IMR-90 (cell line): ENCODE measurements at regions not wholly inside any gene's neighbourhood (a gene's known extent, or its start where the extent isn't known, plus 50 kb on each side); places are given as distances from the start of the nearest gene placed in this dataset.

Experiments used
- ATAC-seq: fragments of 200-7000 bp; cut with Tn5 transposase; 2 replicates; pipeline ENCODE4 v1.9.1; 2020; ENCODE audit warnings: low read depth, mild to moderate bottlenecking, moderate library complexity
- BruUV-seq: library from RNA; stranded (reverse); fragments of 400-500 nt; replicated peaks from 2 replicates; lab custom pipeline; 2021; lab: Mats Ljungman, UMichigan
- CTCF ChIA-PET: fragments of 300-600 bp; formaldehyde crosslinking; extraction: SDS; loops from one replicate; lab custom pipeline; 2021; ENCODE audit warnings: antibody characterized with exemption; lab: Yijun Ruan, JAX
- POLR2A ChIA-PET: fragments of 300-600 bp; sonication (Branson Sonifier 250); formaldehyde crosslinking; loops from one replicate; lab custom pipeline; 2022; ENCODE audit warnings: antibody characterized with exemption; ENCODE audit not compliant: unreplicated experiment; lab: Charles Lee
- DNase-seq: peaks from one replicate; pipeline ENCODE4 v3.0.0; 2013
- H2AFZ ChIP-seq: replicated peaks from 2 replicates; pipeline ENCODE3; 2013; ENCODE audit warnings: low read length, mild to moderate bottlenecking; ENCODE audit not compliant: poor library complexity
- H2AK5ac ChIP-seq: 2 replicates; pipeline ENCODE4 v1.6.1; 2013; ENCODE audit warnings: low read depth, low read length, inconsistent platforms
- H2AK9ac ChIP-seq: replicated peaks from 2 replicates; pipeline ENCODE3; 2013; ENCODE audit warnings: mild to moderate bottlenecking, low read depth, low read length, moderate library complexity; ENCODE audit not compliant: poor library complexity
- H2BK120ac ChIP-seq: 2 replicates; pipeline ENCODE4 v1.6.1; 2013; ENCODE audit warnings: low read depth, low read length, inconsistent platforms
- H2BK15ac ChIP-seq: 3 replicates; pipeline ENCODE4 v1.6.1; 2013; ENCODE audit warnings: low read depth, low read length, inconsistent platforms
- H2BK20ac ChIP-seq: 2 replicates; pipeline ENCODE4 v1.6.1; 2013; ENCODE audit warnings: low read depth, mild to moderate bottlenecking, inconsistent platforms, low read length, moderate library complexity
- H2BK5ac ChIP-seq: 2 replicates; pipeline ENCODE4 v1.6.1; 2013; ENCODE audit warnings: mild to moderate bottlenecking, low read depth, low read length, inconsistent platforms; ENCODE audit not compliant: poor library complexity, severe bottlenecking
- H3K14ac ChIP-seq: replicated peaks from 2 replicates; pipeline ENCODE4 v1.6.1; 2013; ENCODE audit warnings: low read depth, low read length, inconsistent platforms
- H3K18ac ChIP-seq: 2 replicates; pipeline ENCODE4 v1.6.1; 2013; ENCODE audit warnings: low read depth, low read length, control low read depth
- H3K23ac ChIP-seq: 2 replicates; pipeline ENCODE4 v1.6.1; 2013; ENCODE audit warnings: low read depth, low read length, inconsistent platforms
- H3K27ac ChIP-seq: 2 replicates; pipeline ENCODE4 v1.5.1; 2013; ENCODE audit warnings: mild to moderate bottlenecking, control low read depth, low read length; ENCODE audit not compliant: insufficient read depth
- H3K27me3 ChIP-seq: 2 replicates; pipeline ENCODE4 v1.6.1; 2013; ENCODE audit warnings: low read length; ENCODE audit not compliant: control insufficient read depth, insufficient read depth
- H3K36me3 ChIP-seq: 2 replicates; pipeline ENCODE4 v1.6.1; 2013; ENCODE audit warnings: low read length, mixed read lengths; ENCODE audit not compliant: control insufficient read depth, insufficient read depth
- H3K4ac ChIP-seq: 2 replicates; pipeline ENCODE4 v1.6.1; 2013; ENCODE audit warnings: low read depth, low read length, inconsistent platforms
- H3K4me1 ChIP-seq: 2 replicates; pipeline ENCODE4 v1.6.1; 2013; ENCODE audit warnings: low read length, mixed read lengths; ENCODE audit not compliant: control insufficient read depth, insufficient read depth
- H3K4me2 ChIP-seq: 2 replicates; pipeline ENCODE4 v1.6.1; 2013; ENCODE audit warnings: low read depth, mild to moderate bottlenecking, control low read depth, low read length, moderate library complexity
- H3K4me3 ChIP-seq: 2 replicates; pipeline ENCODE4 v1.5.1; 2013; ENCODE audit warnings: low read depth, mild to moderate bottlenecking, control low read depth, low read length, moderate library complexity; ENCODE audit not compliant: insufficient read depth
- H3K56ac ChIP-seq: 2 replicates; pipeline ENCODE4 v1.6.1; 2013; ENCODE audit warnings: low read length, inconsistent platforms; ENCODE audit not compliant: insufficient read depth; ENCODE audit errors: extremely low read depth
- H3K79me1 ChIP-seq, 2 experiments: 2 replicates each; pipeline ENCODE4 v1.6.1; 2013; ENCODE audit warnings: low read length in 2 of 2, inconsistent platforms in 1 of 2, low read depth in 1 of 2
- H3K9ac ChIP-seq: 2 replicates; pipeline ENCODE4 v1.6.1; 2013; ENCODE audit warnings: low read depth, low read length, control low read depth
- H3K9me1 ChIP-seq: 2 replicates; pipeline ENCODE4 v1.6.1; 2013; ENCODE audit warnings: low read length, inconsistent platforms; ENCODE audit not compliant: insufficient read depth
- H3K9me3 ChIP-seq: 2 replicates; pipeline ENCODE4 v1.6.1; 2013; ENCODE audit warnings: low read length; ENCODE audit not compliant: control insufficient read depth, insufficient read depth
- H4K20me1 ChIP-seq: 2 replicates; pipeline ENCODE4 v1.6.1; 2013; ENCODE audit warnings: low read length, inconsistent platforms; ENCODE audit not compliant: insufficient read depth
- H4K5ac ChIP-seq: 2 replicates; pipeline ENCODE4 v1.6.1; 2013; ENCODE audit warnings: mild to moderate bottlenecking, low read depth, low read length, control low read depth
- H4K8ac ChIP-seq, 2 experiments: 2 replicates each; pipeline ENCODE4 v1.6.1; 2013; ENCODE audit warnings: low read depth in 2 of 2, low read length in 2 of 2, control low read depth in 1 of 2, inconsistent platforms in 1 of 2
- H4K91ac ChIP-seq: 2 replicates; pipeline ENCODE4 v1.6.1; 2013; ENCODE audit warnings: low read depth, low read length, inconsistent platforms; ENCODE audit not compliant: insufficient read depth
- BHLHE40 ChIP-seq: fragments of 150-350 bp; IDR thresholded peaks from 2 replicates; pipeline ENCODE4 v1.6.1; 2016; ENCODE audit warnings: mild to moderate bottlenecking, low read depth, low read length
- CEBPB ChIP-seq: IDR thresholded peaks from 2 replicates; pipeline ENCODE4 v1.6.1; 2012; ENCODE audit warnings: low read depth, low read length, improper control_type of control experiment
- CTCF ChIP-seq: conservative IDR thresholded peaks from 2 replicates; pipeline ENCODE4 v1.5.1; 2012; ENCODE audit warnings: mild to moderate bottlenecking, low read depth, low read length, improper control_type of control experiment
- FOS ChIP-seq: fragments of 150-350 bp; IDR thresholded peaks from 2 replicates; pipeline ENCODE4 v1.6.1; 2016; ENCODE audit warnings: low read depth, low read length
- MAFK ChIP-seq: IDR thresholded peaks from 2 replicates; pipeline ENCODE4 v1.6.1; 2012; ENCODE audit warnings: low read depth, low read length, improper control_type of control experiment
- MAZ ChIP-seq: IDR thresholded peaks from 2 replicates; pipeline ENCODE4 v1.6.1; 2012; ENCODE audit warnings: low read depth, mild to moderate bottlenecking, low read length, improper control_type of control experiment, moderate library complexity, borderline replicate concordance
- RAD21 ChIP-seq: IDR thresholded peaks from 2 replicates; pipeline ENCODE4 v1.6.1; 2012; ENCODE audit warnings: low read length, improper control_type of control experiment
- RFX5 ChIP-seq: IDR thresholded peaks from 2 replicates; pipeline ENCODE4 v1.8.0; 2012; ENCODE audit warnings: low read depth, mild to moderate bottlenecking, low read length, moderate library complexity
- WGBS, 2 experiments: methylation state at CpG; one replicate each; pipeline versions ENCODE4 v1.1.5 to v1.1.7; 2013; ENCODE audit warnings: missing lambda C conversion rate in 2 of 2; ENCODE audit not compliant: insufficient read length in 1 of 2; ENCODE audit errors: extremely low coverage in 2 of 2; 5-methylcytosine and 5-hydroxymethylcytosine counted together
- dilution Hi-C: fragments of 300-500 bp; cut with HindIII; formaldehyde crosslinking; loops from one replicate; pipeline ENCODE4 v1.14.3; 2018; ENCODE audit warnings: low sequenced_read_pairs; ENCODE audit not compliant: unreplicated experiment
- in situ Hi-C: fragments of 300-500 bp; cut with MboI; formaldehyde crosslinking; loops from 3 replicates; pipeline ENCODE4 v1.14.3; 2019; ENCODE audit warnings: low sequenced_read_pairs, inconsistent platforms, mixed read lengths
- intact Hi-C: fragments of 100-400 bp; cut with micrococcal nuclease; formaldehyde crosslinking; loops from 2 replicates; pipeline ENCODE4 v1.10.0; 2022

GRCh38 chr16:63690267-63690666 is 1431.6 kb downstream of the CDH11 start:
- intact Hi-C loops, result no loop called here
- no peak overlapping the region for H3K4me3 ChIP-seq
- no peak overlapping the region for H3K23ac ChIP-seq
- H2BK20ac ChIP-seq, result no peak overlapping the region
- ChIA-PET POLR2A (no interaction called here), CTCF (no interaction called here)
- no peak overlapping the region for H2AFZ ChIP-seq
- in situ Hi-C loops, result no loop called here
- no peaks in the 10 kb centered on the region for H3K9me1 ChIP-seq
- H3K27me3 ChIP-seq, result no peaks in the 10 kb centered on the region
- no peak overlapping the region for H2BK15ac ChIP-seq
- no CpG with 5 or more reads among the region's 7 CpGs for WGBS, 2 experiments
- ATAC-seq (no peak), DNase-seq (no peak)
- TF ChIP-seq RFX5, result no peak
- TF ChIP-seq CTCF, result no peak
- no peak for TF ChIP-seq FOS
- no peak for TF ChIP-seq BHLHE40
- TF ChIP-seq MAZ, result no peak
- TF ChIP-seq RAD21, result no peak
- no peak for TF ChIP-seq MAFK
- no peak for TF ChIP-seq CEBPB
- H4K91ac ChIP-seq, result no peak overlapping the region
- H2BK120ac ChIP-seq, result no peak overlapping the region
- no peak overlapping the region for H4K8ac ChIP-seq
- H2AK5ac ChIP-seq, result no peak overlapping the region
- no peak overlapping the region for H3K18ac ChIP-seq
- H3K4ac ChIP-seq, result no peak overlapping the region
- H4K20me1 ChIP-seq, result no peaks in the 10 kb centered on the region
- H3K9ac ChIP-seq, result no peak overlapping the region
- no peak overlapping the region for H3K14ac ChIP-seq
- H3K27ac ChIP-seq, result no peak overlapping the region
- no peak overlapping the region for H2BK5ac ChIP-seq
- H3K4me1 ChIP-seq, result no peaks in the 10 kb centered on the region
- no peak overlapping the region for H2AK9ac ChIP-seq
- no peaks in the 10 kb centered on the region for H3K36me3 ChIP-seq
- H3K9me3 ChIP-seq, result peaks cover 7% of the 10 kb centered on the region
- H4K5ac ChIP-seq, result no peak overlapping the region
- H3K56ac ChIP-seq, result no peak overlapping the region
- no peaks in the 10 kb centered on the region for H3K79me1 ChIP-seq
- BruUV-seq, result no TSS peak
- dilution Hi-C loops, result no loop called here
- no peak overlapping the region for H3K4me2 ChIP-seq
